HepG2 (cell line): ENCODE measurements at regions not wholly inside any gene's neighbourhood (a gene's known extent, or its start where the extent isn't known, plus 50 kb on each side); places are given as distances from the start of the nearest gene placed in this dataset.

Experiments
- NFE2 ChIP-seq: sonication (generic); formaldehyde crosslinking; IDR thresholded peaks from 2 replicates; pipeline ENCODE4 v1.4.0; 2020; ENCODE audit warnings: missing genetic modification reagents
- NFKB2 ChIP-seq: sonication (generic); formaldehyde crosslinking; IDR thresholded peaks from 2 replicates; pipeline ENCODE4 v1.4.0; 2020; ENCODE audit warnings: missing genetic modification reagents, borderline replicate concordance
- NONO ChIP-seq, 2 experiments: fragments of 450-650 bp in 1 of 2; sonication (generic) in 1 of 2; formaldehyde crosslinking in 1 of 2; IDR thresholded peaks in 1 of 2; conservative IDR thresholded peaks in 1 of 2; 2 replicates each; pipeline versions ENCODE4 v1.6.1 to v1.8.0; 2017 to 2022; ENCODE audit warnings: mild to moderate bottlenecking in 1 of 2, missing genetic modification reagents in 1 of 2, moderate library complexity in 1 of 2
- PRPF4 ChIP-seq: fragments of 200-400 bp; formaldehyde crosslinking; IDR thresholded peaks from 2 replicates; pipeline ENCODE4 v1.6.1; 2016; ENCODE audit warnings: low read length, low read depth; ENCODE audit not compliant: poor library complexity, severe bottlenecking
- TCF12 ChIP-seq, 2 experiments: fragments of 450-650 bp in 1 of 2; sonication (generic) in 1 of 2; formaldehyde crosslinking in 1 of 2; IDR thresholded peaks; 2 replicates each; pipeline versions ENCODE4 v1.6.1 to v1.8.0; 2017 to 2022; ENCODE audit warnings: antibody characterized with exemption in 1 of 2, mild to moderate bottlenecking in 1 of 2, missing genetic modification reagents in 1 of 2, moderate library complexity in 1 of 2
- ZNF24 ChIP-seq: fragments of 450-650 bp; IDR thresholded peaks from 2 replicates; pipeline ENCODE4 v1.6.1; 2017; ENCODE audit warnings: antibody characterized with exemption, mild to moderate bottlenecking
- ZNF263 ChIP-seq: sonication (generic); formaldehyde crosslinking; IDR thresholded peaks from 2 replicates; pipeline ENCODE4 v1.4.0; 2020; ENCODE audit warnings: missing genetic modification reagents
- ZNF629 ChIP-seq: sonication (generic); formaldehyde crosslinking; conservative IDR thresholded peaks from 2 replicates; pipeline ENCODE4 v1.5.0; 2020; ENCODE audit warnings: missing genetic modification reagents
- TF ChIP-seq, protein P1 (sequence below): sonication (generic); formaldehyde crosslinking; IDR thresholded peaks from 2 replicates; pipeline ENCODE4 v1.4.0; 2020; ENCODE audit warnings: missing genetic modification reagents

GRCh38 chrX:134172588-134173259 is 64.3 kb upstream of the CCDC160 start:
- no peak for TF ChIP-seq PRPF4
- TF ChIP-seq ZNF629 (CRISPR knock-in tag): no peak
- no peak for TF ChIP-seq ZNF24
- no peak for TF ChIP-seq NFKB2 (CRISPR knock-in tag)
- TF ChIP-seq, protein P1, sequence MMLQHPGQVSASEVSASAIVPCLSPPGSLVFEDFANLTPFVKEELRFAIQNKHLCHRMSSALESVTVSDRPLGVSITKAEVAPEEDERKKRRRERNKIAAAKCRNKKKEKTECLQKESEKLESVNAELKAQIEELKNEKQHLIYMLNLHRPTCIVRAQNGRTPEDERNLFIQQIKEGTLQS (CRISPR knock-in tag): no peak
- TF ChIP-seq NONO (IDR thresholded peaks at IDR 0.05): no peak
- no peak for TF ChIP-seq NONO (CRISPR knock-in tag; conservative IDR thresholded peaks at IDR 0.05)
- TF ChIP-seq ZNF263: no peak
- no peak for TF ChIP-seq TCF12 (IDR thresholded peaks at IDR 0.05)
- no peak for TF ChIP-seq TCF12 (CRISPR knock-in tag; IDR thresholded peaks at IDR 0.05)
- no peak for TF ChIP-seq NFE2 (CRISPR knock-in tag)
